GM19395 (cell line): ENCODE measurements at regions not wholly inside any gene's neighbourhood (a gene's known extent, or its start where the extent isn't known, plus 50 kb on each side); places are given as distances from the start of the nearest gene placed in this dataset.
"Not testable (repeated sequence)": the region's sequence is repeated elsewhere in the genome, so short reads cannot be mapped to it uniquely, and the experiment has no call there.

Experiments used
- ATAC-seq: cut with Tn5 transposase; IDR thresholded peaks from one replicate; pipeline ENCODE4 v1.9.1; 2021; ENCODE audit warnings: mild to moderate bottlenecking, moderate library complexity; ENCODE audit not compliant: unreplicated experiment

- ATAC-seq = no peak
Measured at GRCh38 chr2:195572895-195573683, 83.9 kb upstream of the SLC39A10 start.

GRCh38 chr2:195570329-195570728 is 86.7 kb upstream of the SLC39A10 start:
- ATAC-seq = no peak

- ATAC-seq = no peak
Measured at GRCh38 chr2:195569255-195569654, 87.8 kb upstream of the SLC39A10 start.

GRCh38 chr2:195564625-195565135 is 92.3 kb upstream of the SLC39A10 start:
- not testable (repeated sequence) for ATAC-seq

GRCh38 chr2:195563857-195564512 is 93.0 kb upstream of the SLC39A10 start:
- no peak for ATAC-seq

GRCh38 chr2:195562570-195563566 is 94.2 kb upstream of the SLC39A10 start:
- peak; percentile 1 for ATAC-seq

GRCh38 chr2:195561116-195561921 is 95.7 kb upstream of the SLC39A10 start:
- peak; percentile 45 for ATAC-seq

- no peak for ATAC-seq
Measured at GRCh38 chr2:195560209-195560895, 96.7 kb upstream of the SLC39A10 start.

GRCh38 chr2:195559431-195559914 is 97.6 kb upstream of the SLC39A10 start:
- ATAC-seq = peak; percentile 85

GRCh38 chr2:195555971-195556370 is 101.1 kb upstream of the SLC39A10 start:
- ATAC-seq = no peak

GRCh38 chr2:195552581-195552980 is 104.4 kb upstream of the SLC39A10 start:
- no peak for ATAC-seq

- ATAC-seq = no peak
Measured at GRCh38 chr2:195548198-195548940, 108.7 kb upstream of the SLC39A10 start.

GRCh38 chr2:195547268-195547840 is 109.7 kb upstream of the SLC39A10 start:
- ATAC-seq = not testable (repeated sequence)

GRCh38 chr2:195545811-195546210 is 111.2 kb upstream of the SLC39A10 start:
- ATAC-seq = no peak

- ATAC-seq = peak; percentile 94
Measured at GRCh38 chr2:195543902-195544894, 112.8 kb upstream of the SLC39A10 start.

- no peak for ATAC-seq
Measured at GRCh38 chr2:195543063-195543462, 114.0 kb upstream of the SLC39A10 start.

GRCh38 chr2:195542067-195542466 is 115.0 kb upstream of the SLC39A10 start:
- no peak for ATAC-seq
